ENCODE measurements at regions not wholly inside any gene's neighbourhood (a gene's known extent, or its start where the extent isn't known, plus 50 kb on each side); places are given as distances from the start of the nearest gene placed in this dataset.

DNA sequence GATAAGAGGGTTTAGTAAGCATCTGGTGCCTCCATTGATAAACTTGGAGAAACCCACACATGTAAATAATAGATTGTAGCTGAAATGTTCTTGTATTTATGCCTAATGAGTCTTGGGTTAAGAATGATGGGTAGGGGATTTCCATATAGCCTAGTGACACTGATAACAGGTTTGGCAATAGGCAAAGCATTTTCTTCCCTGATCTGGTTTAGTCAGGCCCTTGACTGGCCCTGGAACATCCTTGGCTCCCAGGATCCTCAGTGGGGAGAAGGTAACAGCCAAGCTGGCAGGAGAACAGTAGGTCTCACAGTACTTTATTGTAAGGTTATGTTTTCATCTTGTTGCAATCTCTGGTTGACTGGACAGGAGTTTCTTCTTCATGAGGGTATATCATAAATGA, 228.4 kb downstream of the DIPK2A start:
- DNase-seq (ENCODE audit: low spot score) = no peak
- Histone ChIP-seq H3K36me3 (ENCODE audit: control insufficient read depth in 4 of 4, insufficient read depth in 3 of 4, low read depth in 1 of 4, low read length in 3 of 4) (no peaks in the 10 kb centered on the region), H3K9ac (ENCODE audit: low read depth in 1 of 2, low read length in 2 of 2) (no peak overlapping the region), H3K27ac (ENCODE audit: low read depth in 1 of 2, low read length in 2 of 2) (no peak overlapping the region), H3K27me3 (ENCODE audit: control insufficient read depth in 4 of 4, insufficient read depth in 4 of 4, low read length in 3 of 4) (no peaks in the 10 kb centered on the region), H3K4me1 (ENCODE audit: control insufficient read depth in 4 of 4, insufficient read depth in 4 of 4, low read length in 3 of 4) (no peaks in the 10 kb centered on the region), H3K9me3 (ENCODE audit: control insufficient read depth in 4 of 4, low read length in 3 of 4) (peaks cover 0 to 3% (median under 1%) of the 10 kb centered on the region in 4 donors), H3K4me3 (ENCODE audit: low read depth in 1 of 3, low read length in 3 of 3) (no peak overlapping the region)
- TF ChIP-seq TAF1 (conservative IDR thresholded peaks at IDR 0.05) (no peak), HNF4A (conservative IDR thresholded peaks at IDR 0.05) (no peak), JUND (IDR thresholded peaks at IDR 0.05) (no peak), EGR1 (IDR thresholded peaks at IDR 0.05; ENCODE audit: low read depth in 2 of 2) (no peak), RAD21 (IDR thresholded peaks at IDR 0.05) (no peak), YY1 (IDR thresholded peaks at IDR 0.05) (no peak), FOXA1 (IDR thresholded peaks at IDR 0.05) (no peak)
- TF ChIP-seq, protein P1, sequence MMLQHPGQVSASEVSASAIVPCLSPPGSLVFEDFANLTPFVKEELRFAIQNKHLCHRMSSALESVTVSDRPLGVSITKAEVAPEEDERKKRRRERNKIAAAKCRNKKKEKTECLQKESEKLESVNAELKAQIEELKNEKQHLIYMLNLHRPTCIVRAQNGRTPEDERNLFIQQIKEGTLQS (IDR thresholded peaks at IDR 0.05) = no peak
- TF ChIP-seq, protein P2, sequence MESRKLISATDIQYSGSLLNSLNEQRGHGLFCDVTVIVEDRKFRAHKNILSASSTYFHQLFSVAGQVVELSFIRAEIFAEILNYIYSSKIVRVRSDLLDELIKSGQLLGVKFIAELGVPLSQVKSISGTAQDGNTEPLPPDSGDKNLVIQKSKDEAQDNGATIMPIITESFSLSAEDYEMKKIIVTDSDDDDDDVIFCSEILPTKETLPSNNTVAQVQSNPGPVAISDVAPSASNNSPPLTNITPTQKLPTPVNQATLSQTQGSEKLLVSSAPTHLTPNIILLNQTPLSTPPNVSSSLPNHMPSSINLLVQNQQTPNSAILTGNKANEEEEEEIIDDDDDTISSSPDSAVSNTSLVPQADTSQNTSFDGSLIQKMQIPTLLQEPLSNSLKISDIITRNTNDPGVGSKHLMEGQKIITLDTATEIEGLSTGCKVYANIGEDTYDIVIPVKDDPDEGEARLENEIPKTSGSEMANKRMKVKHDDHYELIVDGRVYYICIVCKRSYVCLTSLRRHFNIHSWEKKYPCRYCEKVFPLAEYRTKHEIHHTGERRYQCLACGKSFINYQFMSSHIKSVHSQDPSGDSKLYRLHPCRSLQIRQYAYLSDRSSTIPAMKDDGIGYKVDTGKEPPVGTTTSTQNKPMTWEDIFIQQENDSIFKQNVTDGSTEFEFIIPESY (IDR thresholded peaks at IDR 0.05) = no peak
- TF ChIP-seq, protein P3, sequence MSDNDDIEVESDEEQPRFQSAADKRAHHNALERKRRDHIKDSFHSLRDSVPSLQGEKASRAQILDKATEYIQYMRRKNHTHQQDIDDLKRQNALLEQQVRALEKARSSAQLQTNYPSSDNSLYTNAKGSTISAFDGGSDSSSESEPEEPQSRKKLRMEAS (IDR thresholded peaks at IDR 0.05) = no peak

DNA sequence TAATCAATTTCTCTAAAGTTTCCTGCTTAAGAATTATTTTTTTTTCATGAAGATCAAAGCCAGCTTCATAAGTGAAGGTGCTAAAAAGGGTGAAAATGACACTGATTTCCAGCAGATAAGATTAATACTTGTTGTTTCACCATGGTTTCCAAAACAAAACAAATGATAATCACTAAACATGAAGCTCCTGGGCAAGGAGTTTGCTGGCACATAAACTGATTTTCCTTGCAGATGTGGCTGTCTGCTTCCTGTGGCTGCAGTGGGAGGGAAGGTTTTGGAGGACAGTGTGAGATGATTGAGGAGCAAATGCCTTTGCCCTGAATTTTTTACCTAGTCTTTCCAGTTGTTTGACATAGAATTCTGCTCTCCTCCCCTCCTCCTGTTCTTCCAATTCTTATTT, 228.8 kb downstream of the DIPK2A start:
- Histone ChIP-seq H3K9me3 (ENCODE audit: control insufficient read depth in 4 of 4, low read length in 3 of 4) (no peaks in the 10 kb centered on the region), H3K27ac (ENCODE audit: low read depth in 1 of 2, low read length in 2 of 2) (no peak overlapping the region), H3K4me1 (ENCODE audit: control insufficient read depth in 4 of 4, insufficient read depth in 4 of 4, low read length in 3 of 4) (no peaks in the 10 kb centered on the region), H3K36me3 (ENCODE audit: control insufficient read depth in 4 of 4, insufficient read depth in 3 of 4, low read depth in 1 of 4, low read length in 3 of 4) (no peaks in the 10 kb centered on the region), H3K9ac (ENCODE audit: low read depth in 1 of 2, low read length in 2 of 2) (no peak overlapping the region), H3K4me3 (ENCODE audit: low read depth in 1 of 3, low read length in 3 of 3) (no peak overlapping the region), H3K27me3 (ENCODE audit: control insufficient read depth in 4 of 4, insufficient read depth in 4 of 4, low read length in 3 of 4) (no peaks in the 10 kb centered on the region)
- no peak for DNase-seq (ENCODE audit: low spot score)
- no peak for TF ChIP-seq RAD21 (IDR thresholded peaks at IDR 0.05)
- TF ChIP-seq FOXA1 (IDR thresholded peaks at IDR 0.05) = no peak
- TF ChIP-seq, protein P4, sequence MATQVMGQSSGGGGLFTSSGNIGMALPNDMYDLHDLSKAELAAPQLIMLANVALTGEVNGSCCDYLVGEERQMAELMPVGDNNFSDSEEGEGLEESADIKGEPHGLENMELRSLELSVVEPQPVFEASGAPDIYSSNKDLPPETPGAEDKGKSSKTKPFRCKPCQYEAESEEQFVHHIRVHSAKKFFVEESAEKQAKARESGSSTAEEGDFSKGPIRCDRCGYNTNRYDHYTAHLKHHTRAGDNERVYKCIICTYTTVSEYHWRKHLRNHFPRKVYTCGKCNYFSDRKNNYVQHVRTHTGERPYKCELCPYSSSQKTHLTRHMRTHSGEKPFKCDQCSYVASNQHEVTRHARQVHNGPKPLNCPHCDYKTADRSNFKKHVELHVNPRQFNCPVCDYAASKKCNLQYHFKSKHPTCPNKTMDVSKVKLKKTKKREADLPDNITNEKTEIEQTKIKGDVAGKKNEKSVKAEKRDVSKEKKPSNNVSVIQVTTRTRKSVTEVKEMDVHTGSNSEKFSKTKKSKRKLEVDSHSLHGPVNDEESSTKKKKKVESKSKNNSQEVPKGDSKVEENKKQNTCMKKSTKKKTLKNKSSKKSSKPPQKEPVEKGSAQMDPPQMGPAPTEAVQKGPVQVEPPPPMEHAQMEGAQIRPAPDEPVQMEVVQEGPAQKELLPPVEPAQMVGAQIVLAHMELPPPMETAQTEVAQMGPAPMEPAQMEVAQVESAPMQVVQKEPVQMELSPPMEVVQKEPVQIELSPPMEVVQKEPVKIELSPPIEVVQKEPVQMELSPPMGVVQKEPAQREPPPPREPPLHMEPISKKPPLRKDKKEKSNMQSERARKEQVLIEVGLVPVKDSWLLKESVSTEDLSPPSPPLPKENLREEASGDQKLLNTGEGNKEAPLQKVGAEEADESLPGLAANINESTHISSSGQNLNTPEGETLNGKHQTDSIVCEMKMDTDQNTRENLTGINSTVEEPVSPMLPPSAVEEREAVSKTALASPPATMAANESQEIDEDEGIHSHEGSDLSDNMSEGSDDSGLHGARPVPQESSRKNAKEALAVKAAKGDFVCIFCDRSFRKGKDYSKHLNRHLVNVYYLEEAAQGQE (IDR thresholded peaks at IDR 0.05) = no peak
- TF ChIP-seq TAF1 (conservative IDR thresholded peaks at IDR 0.05) = no peak
- TF ChIP-seq, protein P1 (IDR thresholded peaks at IDR 0.05) = no peak
- TF ChIP-seq GABPA (IDR thresholded peaks at IDR 0.05 in 1 of 2, conservative IDR thresholded peaks at IDR 0.05 in 1 of 2) = no peak
- no peak for TF ChIP-seq YY1 (IDR thresholded peaks at IDR 0.05)
- TF ChIP-seq, protein P5, sequence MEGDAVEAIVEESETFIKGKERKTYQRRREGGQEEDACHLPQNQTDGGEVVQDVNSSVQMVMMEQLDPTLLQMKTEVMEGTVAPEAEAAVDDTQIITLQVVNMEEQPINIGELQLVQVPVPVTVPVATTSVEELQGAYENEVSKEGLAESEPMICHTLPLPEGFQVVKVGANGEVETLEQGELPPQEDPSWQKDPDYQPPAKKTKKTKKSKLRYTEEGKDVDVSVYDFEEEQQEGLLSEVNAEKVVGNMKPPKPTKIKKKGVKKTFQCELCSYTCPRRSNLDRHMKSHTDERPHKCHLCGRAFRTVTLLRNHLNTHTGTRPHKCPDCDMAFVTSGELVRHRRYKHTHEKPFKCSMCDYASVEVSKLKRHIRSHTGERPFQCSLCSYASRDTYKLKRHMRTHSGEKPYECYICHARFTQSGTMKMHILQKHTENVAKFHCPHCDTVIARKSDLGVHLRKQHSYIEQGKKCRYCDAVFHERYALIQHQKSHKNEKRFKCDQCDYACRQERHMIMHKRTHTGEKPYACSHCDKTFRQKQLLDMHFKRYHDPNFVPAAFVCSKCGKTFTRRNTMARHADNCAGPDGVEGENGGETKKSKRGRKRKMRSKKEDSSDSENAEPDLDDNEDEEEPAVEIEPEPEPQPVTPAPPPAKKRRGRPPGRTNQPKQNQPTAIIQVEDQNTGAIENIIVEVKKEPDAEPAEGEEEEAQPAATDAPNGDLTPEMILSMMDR (IDR thresholded peaks at IDR 0.05; ENCODE audit: low read depth, low read length, missing input control) = no peak
- no peak for TF ChIP-seq EGR1 (IDR thresholded peaks at IDR 0.05; ENCODE audit: low read depth in 2 of 2)
- TF ChIP-seq FOXA2 (IDR thresholded peaks at IDR 0.05) = no peak
